ENCODE measurements at regions not wholly inside any gene's neighbourhood (a gene's known extent, or its start where the extent isn't known, plus 50 kb on each side); places are given as distances from the start of the nearest gene placed in this dataset.
"Not testable (repeated sequence)": the region's sequence is repeated elsewhere in the genome, so short reads cannot be mapped to it uniquely, and the experiment has no call there.

DNA sequence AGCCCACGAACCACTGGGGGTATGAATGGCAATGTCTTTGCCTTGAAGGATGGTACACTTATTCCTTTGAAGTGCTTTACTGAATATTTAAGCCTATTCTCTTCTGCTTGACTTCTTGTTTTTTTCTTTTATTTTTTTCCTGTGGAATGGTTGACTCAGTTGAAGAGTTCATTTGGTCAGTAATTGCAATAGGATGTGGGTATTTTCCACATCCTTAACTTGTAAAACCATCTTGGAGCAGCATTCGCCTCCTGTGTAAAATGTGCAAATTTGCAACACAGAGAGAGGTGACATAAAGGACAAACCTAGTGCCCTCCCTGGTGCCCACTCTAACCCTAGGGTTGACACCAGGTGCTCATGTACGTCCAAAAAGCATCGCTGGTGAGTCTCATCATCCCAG is 347.0 kb downstream of the GATA3 start:
- DNase-seq (ENCODE audit: extremely low spot score, insufficient read length, low read depth) (no peak), FAIRE-seq (no peak)

GRCh38 chr10:8402576-8402975 is 348.1 kb downstream of the GATA3 start:
- no peak for FAIRE-seq
- no peak for DNase-seq (ENCODE audit: extremely low spot score, insufficient read length, low read depth)

DNA sequence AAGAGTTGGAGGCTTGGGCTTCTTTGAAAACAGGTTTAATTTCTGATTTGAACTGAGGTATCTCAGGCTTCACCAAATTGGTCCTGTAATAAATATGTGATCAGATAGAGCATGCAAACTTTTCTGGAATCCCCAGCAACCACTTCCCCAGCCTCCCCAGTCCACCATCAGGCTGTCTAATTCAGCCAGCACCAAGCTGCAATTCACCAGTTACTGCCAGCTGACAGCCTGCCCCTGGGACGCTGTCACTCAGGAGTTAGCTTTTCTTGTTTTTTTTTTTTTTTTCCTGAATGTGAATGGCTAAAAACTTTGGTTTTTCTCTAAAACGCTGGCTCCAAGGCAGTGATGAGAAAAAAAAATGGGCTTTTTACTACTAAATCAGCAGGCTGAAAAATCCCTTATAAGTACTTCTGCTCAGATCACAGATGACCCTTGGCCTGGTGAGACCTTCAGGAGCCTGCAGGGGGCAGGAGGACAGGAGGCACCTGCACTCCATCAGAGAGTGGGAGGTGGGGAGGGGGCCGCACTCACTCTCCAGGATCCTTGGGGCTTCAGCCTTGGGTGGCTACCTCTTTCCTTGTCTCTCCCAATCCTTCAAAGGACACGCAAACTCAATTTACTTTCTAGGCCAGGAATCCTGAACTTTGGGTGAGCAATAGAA is 349.4 kb downstream of the GATA3 start:
- FAIRE-seq (no peak), DNase-seq (ENCODE audit: extremely low spot score, insufficient read length, low read depth) (no peak)

DNA sequence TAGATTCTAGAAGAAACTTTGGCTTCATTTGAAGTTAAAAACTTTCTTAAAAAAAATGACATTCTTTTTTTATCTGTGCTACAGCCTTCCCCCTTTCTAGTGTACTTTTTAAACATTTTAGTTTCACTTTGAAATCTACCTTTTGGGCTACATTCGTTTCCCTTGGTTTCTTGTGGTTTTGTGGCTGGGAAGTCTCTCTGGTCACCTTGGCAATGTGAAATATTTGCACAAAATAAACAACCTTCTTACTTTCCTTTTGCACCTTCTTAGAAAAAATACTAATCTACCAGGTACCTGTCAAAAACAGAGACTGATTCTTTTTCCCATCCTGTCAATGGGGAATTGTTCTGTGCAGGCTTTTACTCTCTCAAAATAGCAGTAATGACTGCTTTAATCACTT is 350.2 kb downstream of the GATA3 start:
- FAIRE-seq (no peak), DNase-seq (ENCODE audit: extremely low spot score, insufficient read length, low read depth) (no peak)

DNA sequence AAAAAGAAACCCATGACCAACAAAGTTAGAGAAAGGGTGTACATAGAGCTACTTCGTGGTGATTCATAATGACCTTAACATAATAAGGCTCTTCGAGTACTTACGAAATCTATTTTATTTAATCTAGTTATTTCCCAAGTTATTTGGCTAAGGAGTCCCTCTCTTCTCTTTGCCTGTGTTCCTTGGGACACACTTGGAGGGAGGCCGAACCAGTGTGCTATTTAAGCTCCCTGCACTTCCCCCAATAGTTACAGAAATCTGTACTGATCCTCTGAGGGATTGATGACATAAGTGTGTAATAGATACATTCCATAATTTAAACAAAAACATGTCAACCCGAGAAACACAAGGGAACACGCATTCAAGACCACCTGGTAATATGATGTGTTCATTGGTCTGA is 351.1 kb downstream of the GATA3 start:
- DNase-seq (ENCODE audit: extremely low spot score, insufficient read length, low read depth), result no peak
- no peak for FAIRE-seq

DNA sequence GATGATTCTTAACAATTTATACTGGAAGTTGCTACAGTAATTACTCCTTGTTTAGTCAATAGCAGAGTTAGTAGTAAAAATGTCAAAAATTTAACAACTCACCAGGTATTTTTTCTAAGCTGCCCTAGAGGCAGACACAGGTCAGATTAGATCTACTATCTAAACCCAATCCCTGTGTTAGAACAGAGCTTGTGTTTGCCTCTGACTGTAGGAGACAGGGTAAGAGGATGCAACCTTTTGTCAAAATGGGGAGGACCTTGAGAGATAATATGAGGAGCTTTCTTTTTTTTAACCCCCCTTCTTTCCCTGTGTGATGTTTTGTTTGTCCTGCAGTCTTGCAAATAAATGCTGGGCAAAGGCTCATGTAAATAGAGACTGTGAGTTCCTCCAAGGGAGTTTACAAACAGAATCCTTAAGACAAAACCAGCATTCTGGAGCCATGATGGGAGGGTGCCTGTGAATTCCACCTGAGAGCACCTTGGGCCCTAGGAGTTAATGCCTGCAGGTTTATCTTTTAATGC is 353.1 kb downstream of the GATA3 start:
- FAIRE-seq, result no peak

DNA sequence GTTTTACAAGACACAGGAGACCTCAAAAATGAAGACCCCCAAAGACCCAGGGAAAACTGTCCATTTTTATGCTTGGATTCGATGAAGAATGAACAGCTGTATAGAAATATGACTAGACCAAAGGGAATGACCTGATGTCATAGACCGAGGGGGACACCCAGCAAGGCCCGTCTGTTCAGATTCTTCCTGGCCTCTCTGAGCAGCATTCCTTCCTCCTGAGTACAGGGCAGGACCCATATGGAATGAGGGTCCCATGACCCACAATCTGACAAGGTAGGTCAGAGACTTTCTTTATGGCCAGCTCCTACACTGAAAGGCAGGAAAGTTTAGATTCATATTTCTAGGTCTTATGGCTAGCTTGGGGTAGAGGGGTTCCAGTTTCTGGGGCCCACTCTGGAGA is 356.0 kb downstream of the GATA3 start:
- FAIRE-seq, result no peak

More for the DNA sequence above, 353.1 kb downstream of the GATA3 start:
- no peak for DNase-seq (ENCODE audit: extremely low spot score, insufficient read length, low read depth)

GRCh38 chr10:8412541-8412940 is 358.1 kb downstream of the GATA3 start:
- DNase-seq (ENCODE audit: extremely low spot score, insufficient read length, low read depth), result no peak
- FAIRE-seq, result no peak

More for the DNA sequence above, 356.0 kb downstream of the GATA3 start:
- DNase-seq (ENCODE audit: extremely low spot score, insufficient read length, low read depth), result no peak

GRCh38 chr10:8415029-8415428 is 360.5 kb downstream of the GATA3 start:
- FAIRE-seq; DNase-seq (ENCODE audit: extremely low spot score, insufficient read length, low read depth): not testable (repeated sequence)

- DNase-seq (ENCODE audit: extremely low spot score, insufficient read length, low read depth) (no peak), FAIRE-seq (no peak)
Measured at GRCh38 chr10:8416192-8416701, 361.8 kb downstream of the GATA3 start.

DNA sequence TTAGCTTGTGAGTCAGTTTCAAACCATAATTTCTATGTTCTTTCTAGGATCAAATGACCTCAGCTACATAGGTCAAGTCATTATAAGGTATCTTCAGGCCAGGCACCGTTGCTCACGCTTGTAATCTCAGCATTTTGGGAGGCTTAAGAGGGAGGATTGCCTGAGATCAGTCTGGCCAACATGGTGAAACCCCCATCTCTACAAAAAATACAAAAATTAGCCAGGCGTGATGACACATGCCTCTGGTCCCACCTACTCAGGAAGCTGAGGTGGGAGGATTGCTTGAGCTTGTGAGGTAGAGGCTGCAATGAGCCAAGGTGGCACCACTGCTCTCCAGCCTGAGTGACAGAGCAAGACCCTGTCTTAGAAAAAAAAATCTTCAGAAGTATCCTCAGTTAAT is 362.3 kb downstream of the GATA3 start:
- FAIRE-seq (no peak), DNase-seq (ENCODE audit: extremely low spot score, insufficient read length, low read depth) (no peak)

GRCh38 chr10:8417631-8418030 is 363.1 kb downstream of the GATA3 start:
- FAIRE-seq (no peak), DNase-seq (ENCODE audit: extremely low spot score, insufficient read length, low read depth) (no peak)

GRCh38 chr10:8418631-8419030 is 364.1 kb downstream of the GATA3 start:
- DNase-seq (ENCODE audit: extremely low spot score, insufficient read length, low read depth) (no peak), FAIRE-seq (no peak)

DNA sequence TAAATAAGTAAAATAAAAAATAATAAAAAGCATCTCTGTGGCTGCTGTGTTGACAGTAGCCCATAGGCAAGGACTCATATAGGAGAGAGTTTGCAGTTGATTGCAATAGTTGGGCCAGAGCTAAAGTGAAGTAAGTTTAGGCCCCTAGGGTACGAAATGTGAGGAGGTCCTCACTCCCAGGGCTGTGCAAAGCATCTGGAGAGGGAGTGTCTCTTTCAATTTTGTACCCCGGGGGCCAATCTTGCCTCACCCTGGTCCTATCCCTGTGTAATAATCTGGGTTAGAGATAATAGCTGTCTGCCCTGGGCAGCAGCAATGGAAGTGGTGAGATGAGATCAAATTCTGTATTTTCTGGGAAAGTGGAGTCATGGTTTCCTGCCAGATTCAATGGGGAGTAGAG is 365.7 kb downstream of the GATA3 start:
- DNase-seq (ENCODE audit: extremely low spot score, insufficient read length, low read depth) (no peak), FAIRE-seq (no peak)

DNA sequence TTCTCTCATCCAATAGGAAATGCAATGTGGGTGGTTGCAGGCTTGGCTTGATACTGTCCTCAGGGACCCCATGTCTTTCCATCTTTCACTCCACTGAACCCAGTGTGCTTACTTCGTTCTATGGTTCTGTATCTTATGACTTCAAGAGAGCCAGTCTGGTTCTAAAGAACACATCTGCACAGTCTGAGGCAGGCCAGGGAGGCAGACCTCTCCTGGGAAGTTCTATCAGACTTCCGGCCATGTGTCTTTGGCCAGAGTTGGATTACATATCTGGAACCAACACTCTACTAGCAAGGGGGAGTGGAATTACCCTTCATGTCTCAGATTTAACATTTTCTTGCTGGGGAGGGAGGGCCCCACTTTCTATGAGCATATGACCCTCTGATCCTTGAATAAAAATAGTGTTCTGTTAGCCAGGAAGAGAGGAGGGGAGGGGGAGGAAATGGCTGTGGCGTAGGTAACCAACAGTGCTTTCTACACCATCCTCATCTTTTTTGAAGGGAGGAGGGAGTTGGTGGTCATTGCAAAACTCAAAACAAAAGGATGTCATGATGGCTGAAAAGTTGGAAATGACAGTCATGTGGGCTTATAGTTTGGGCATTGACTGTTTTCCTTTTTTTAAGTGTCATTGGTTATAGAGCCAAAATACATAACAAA is 370.2 kb downstream of the GATA3 start:
- DNase-seq (ENCODE audit: extremely low spot score, insufficient read length, low read depth) (no peak), FAIRE-seq (no peak)

DNA sequence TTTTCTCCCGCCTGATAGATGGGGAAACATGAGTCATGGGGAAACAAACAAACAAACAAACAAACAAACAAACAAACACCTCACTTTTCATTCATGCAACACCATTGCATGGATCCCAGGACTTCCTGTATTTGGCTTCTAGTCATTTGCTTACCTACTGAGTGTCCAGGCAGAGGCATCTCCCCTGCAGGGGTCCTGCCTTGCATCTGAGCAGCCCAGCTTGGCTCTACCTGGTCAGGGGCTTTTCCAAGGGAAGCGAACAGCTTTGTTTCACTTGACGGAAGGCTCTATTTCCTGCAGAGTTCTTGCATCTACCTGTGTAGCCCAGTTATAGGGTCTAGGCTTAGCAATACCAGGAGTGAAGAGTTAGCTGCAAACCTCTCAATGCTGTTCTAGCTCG is 374.2 kb downstream of the GATA3 start:
- FAIRE-seq, result no peak
- DNase-seq (ENCODE audit: extremely low spot score, insufficient read length, low read depth), result no peak

GRCh38 chr10:8430321-8430720 is 375.8 kb downstream of the GATA3 start:
- DNase-seq (ENCODE audit: extremely low spot score, insufficient read length, low read depth), result no peak
- no peak for FAIRE-seq

- no peak for FAIRE-seq
- DNase-seq (ENCODE audit: extremely low spot score, insufficient read length, low read depth), result no peak
Measured at GRCh38 chr10:8431511-8431910, 377.0 kb downstream of the GATA3 start.

DNA sequence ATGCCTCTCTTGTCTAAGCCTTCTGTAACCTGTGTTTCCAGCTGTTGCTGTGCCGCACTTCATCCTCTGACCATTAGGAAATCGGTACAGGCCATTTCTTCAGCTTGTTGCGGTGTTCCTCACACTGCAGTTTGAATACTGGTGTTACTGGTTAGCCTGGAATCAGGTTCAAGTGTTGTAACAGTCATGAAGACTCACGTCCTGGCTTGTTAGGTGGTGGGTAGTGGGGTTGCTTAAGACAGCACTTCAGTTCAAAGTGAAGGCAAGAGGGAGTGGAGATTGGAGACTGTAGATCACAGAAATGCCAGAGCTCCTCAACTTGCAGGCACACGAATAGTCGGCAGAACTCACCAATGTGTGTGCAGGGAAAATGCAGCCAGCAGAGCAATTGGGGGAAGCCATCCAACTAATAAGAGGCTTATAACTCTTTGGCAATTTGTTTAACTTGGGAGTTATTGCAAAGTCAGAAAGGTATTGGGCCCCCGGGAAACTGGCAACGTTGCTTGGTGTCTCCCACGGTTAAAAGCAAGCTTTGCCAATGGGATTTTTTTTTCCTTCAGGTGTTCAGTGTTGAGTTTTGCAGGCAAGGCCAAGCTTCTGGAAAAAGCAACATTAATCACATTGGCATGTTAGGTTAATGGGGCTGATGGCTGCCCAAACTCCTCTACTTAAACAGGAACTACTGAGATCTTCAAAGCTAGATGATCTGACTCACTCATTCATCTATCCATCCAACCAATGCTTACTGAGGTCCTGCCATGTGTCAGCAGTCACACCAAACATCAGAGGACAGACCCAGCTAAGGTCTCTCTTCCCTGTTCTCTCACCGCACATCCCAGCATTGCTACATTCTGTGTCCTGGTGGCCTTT is 380.9 kb downstream of the GATA3 start:
- FAIRE-seq (no peak), DNase-seq (ENCODE audit: extremely low spot score, insufficient read length, low read depth) (no peak)

- DNase-seq (ENCODE audit: extremely low spot score, insufficient read length, low read depth), result no peak
- no peak for FAIRE-seq
Measured at GRCh38 chr10:8437896-8438295, 383.4 kb downstream of the GATA3 start.

DNA sequence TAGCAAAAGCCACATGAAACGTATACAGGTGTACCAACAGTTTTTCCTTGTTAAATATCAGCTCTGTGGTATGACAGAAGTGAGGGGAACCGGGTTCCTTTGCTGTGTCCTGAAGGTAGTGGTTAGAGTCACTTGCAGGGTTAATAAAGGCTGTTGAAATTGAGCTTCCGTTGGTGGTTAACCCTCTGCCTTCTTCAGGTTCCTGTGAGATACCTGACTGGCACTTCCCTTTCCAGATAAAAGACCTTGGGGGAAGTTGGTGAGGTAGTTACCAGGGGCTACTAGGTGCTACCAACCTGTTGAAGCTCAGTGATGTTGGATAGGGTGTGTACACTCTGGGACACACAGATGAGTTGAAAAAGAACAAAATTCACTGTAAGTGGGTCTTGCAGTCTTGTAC is 384.1 kb downstream of the GATA3 start:
- FAIRE-seq (no peak), DNase-seq (ENCODE audit: extremely low spot score, insufficient read length, low read depth) (no peak)

All from GM18507 (cell line).